Stimulated activated naive CD8-positive, alpha-beta T cell treated with anti-CD3 and anti-CD28 coated beads, Interleukin-15, Interleukin-2, amounts not matched to agents 100 ng/mL and 50 ng/mL, for 24 hours (primary cell): ENCODE measurements at regions not wholly inside any gene's neighbourhood (a gene's known extent, or its start where the extent isn't known, plus 50 kb on each side); places are given as distances from the start of the nearest gene placed in this dataset.
"Not testable (repeated sequence)": the region's sequence is repeated elsewhere in the genome, so short reads cannot be mapped to it uniquely, and the experiment has no call there.

Source experiments
- H3K27ac Mint-ChIP-seq: one replicate; pipeline ENCODE4 v1.8.0; 2021; ENCODE audit warnings: mild to moderate bottlenecking, mixed read lengths
- H3K27me3 Mint-ChIP-seq: one replicate; pipeline ENCODE4 v1.8.0; 2021; ENCODE audit warnings: mixed read lengths
- H3K36me3 Mint-ChIP-seq: one replicate; pipeline ENCODE4 v1.8.0; 2021; ENCODE audit warnings: low read depth, mixed read lengths
- H3K4me1 Mint-ChIP-seq: one replicate; pipeline ENCODE4 v1.8.0; 2021; ENCODE audit warnings: low read depth, mixed read lengths
- H3K4me3 Mint-ChIP-seq: one replicate; pipeline ENCODE4 v1.8.0; 2021; ENCODE audit warnings: mild to moderate bottlenecking, mixed read lengths
- H3K9me3 Mint-ChIP-seq: one replicate; pipeline ENCODE4 v1.8.0; 2021; ENCODE audit warnings: mixed read lengths

GRCh38 chr10:4227586-4227985 is 442.6 kb upstream of the KLF6 start:
- Mint-ChIP-seq H3K4me1 (no peaks in the 10 kb centered on the region), H3K27me3 (no peaks in the 10 kb centered on the region), H3K27ac (no peak overlapping the region), H3K4me3 (no peak overlapping the region), H3K36me3 (no peaks in the 10 kb centered on the region), H3K9me3 (no peaks in the 10 kb centered on the region)

GRCh38 chr10:4226941-4227540 is 442.0 kb upstream of the KLF6 start:
- Mint-ChIP-seq H3K36me3 (no peaks in the 10 kb centered on the region), H3K27ac (no peak overlapping the region), H3K9me3 (no peaks in the 10 kb centered on the region), H3K27me3 (no peaks in the 10 kb centered on the region), H3K4me1 (no peaks in the 10 kb centered on the region), H3K4me3 (no peak overlapping the region)

- H3K36me3 Mint-ChIP-seq = peaks cover 3% of the 10 kb centered on the region
- peaks cover 8% of the 10 kb centered on the region for H3K27me3 Mint-ChIP-seq
- H3K4me1 Mint-ChIP-seq = peaks cover 13% of the 10 kb centered on the region
- no peak overlapping the region for H3K4me3 Mint-ChIP-seq
- H3K27ac Mint-ChIP-seq = no peak overlapping the region
- H3K9me3 Mint-ChIP-seq = peaks cover 4% of the 10 kb centered on the region
Measured at GRCh38 chr10:4224178-4224577, 439.2 kb upstream of the KLF6 start.

- not testable (repeated sequence) for H3K36me3 Mint-ChIP-seq, H3K4me3 Mint-ChIP-seq, H3K9me3 Mint-ChIP-seq
- Mint-ChIP-seq H3K27ac (peak overlapping the region; percentile 2), H3K27me3 (peaks cover 12% of the 10 kb centered on the region), H3K4me1 (peaks cover 18% of the 10 kb centered on the region)
Measured at GRCh38 chr10:4221310-4221709, 436.3 kb upstream of the KLF6 start.

- peaks cover 3% of the 10 kb centered on the region for H3K36me3 Mint-ChIP-seq
- peaks cover 31% of the 10 kb centered on the region for H3K4me1 Mint-ChIP-seq
- H3K4me3 Mint-ChIP-seq = no peak overlapping the region
- peaks cover 4% of the 10 kb centered on the region for H3K9me3 Mint-ChIP-seq
- H3K27me3 Mint-ChIP-seq = peaks cover 12% of the 10 kb centered on the region
- no peak overlapping the region for H3K27ac Mint-ChIP-seq
Measured at GRCh38 chr10:4219901-4220300, 434.9 kb upstream of the KLF6 start.

GRCh38 chr10:4217653-4218052 is 432.6 kb upstream of the KLF6 start:
- H3K27me3 Mint-ChIP-seq = peaks cover 12% of the 10 kb centered on the region
- no peak overlapping the region for H3K27ac Mint-ChIP-seq
- H3K9me3 Mint-ChIP-seq = peaks cover 4% of the 10 kb centered on the region
- H3K36me3 Mint-ChIP-seq = peaks cover 3% of the 10 kb centered on the region
- peaks cover 33% of the 10 kb centered on the region for H3K4me1 Mint-ChIP-seq
- H3K4me3 Mint-ChIP-seq = no peak overlapping the region

GRCh38 chr10:4217187-4217586 is 432.2 kb upstream of the KLF6 start:
- peaks cover 3% of the 10 kb centered on the region for H3K36me3 Mint-ChIP-seq
- peaks cover 12% of the 10 kb centered on the region for H3K27me3 Mint-ChIP-seq
- no peak overlapping the region for H3K4me3 Mint-ChIP-seq
- H3K4me1 Mint-ChIP-seq = peaks cover 33% of the 10 kb centered on the region
- no peak overlapping the region for H3K27ac Mint-ChIP-seq
- peaks cover 4% of the 10 kb centered on the region for H3K9me3 Mint-ChIP-seq

- Mint-ChIP-seq H3K4me1 (peaks cover 33% of the 10 kb centered on the region), H3K9me3 (peaks cover 4% of the 10 kb centered on the region), H3K36me3 (peaks cover 3% of the 10 kb centered on the region), H3K27ac (no peak overlapping the region), H3K4me3 (no peak overlapping the region), H3K27me3 (peaks cover 12% of the 10 kb centered on the region)
Measured at GRCh38 chr10:4216726-4217125, 431.7 kb upstream of the KLF6 start.

GRCh38 chr10:4215963-4216575 is 431.1 kb upstream of the KLF6 start:
- no peak overlapping the region for H3K4me3 Mint-ChIP-seq
- H3K36me3 Mint-ChIP-seq = peaks cover 3% of the 10 kb centered on the region
- H3K4me1 Mint-ChIP-seq = peaks cover 27% of the 10 kb centered on the region
- no peak overlapping the region for H3K27ac Mint-ChIP-seq
- H3K27me3 Mint-ChIP-seq = peaks cover 12% of the 10 kb centered on the region
- H3K9me3 Mint-ChIP-seq = peaks cover 4% of the 10 kb centered on the region

GRCh38 chr10:4215485-4215884 is 430.5 kb upstream of the KLF6 start:
- peaks cover under 1% of the 10 kb centered on the region for H3K9me3 Mint-ChIP-seq
- no peak overlapping the region for H3K4me3 Mint-ChIP-seq
- H3K36me3 Mint-ChIP-seq = peaks cover under 1% of the 10 kb centered on the region
- H3K27me3 Mint-ChIP-seq = peaks cover 12% of the 10 kb centered on the region
- H3K27ac Mint-ChIP-seq = no peak overlapping the region
- H3K4me1 Mint-ChIP-seq = peaks cover 22% of the 10 kb centered on the region

GRCh38 chr10:4214908-4215307 is 429.9 kb upstream of the KLF6 start:
- Mint-ChIP-seq H3K27me3 (peaks cover 11% of the 10 kb centered on the region), H3K4me3 (no peak overlapping the region), H3K4me1 (peaks cover 20% of the 10 kb centered on the region), H3K27ac (no peak overlapping the region), H3K9me3 (no peaks in the 10 kb centered on the region), H3K36me3 (no peaks in the 10 kb centered on the region)

- Mint-ChIP-seq H3K27ac (no peak overlapping the region), H3K4me1 (peaks cover 20% of the 10 kb centered on the region), H3K27me3 (peaks cover 6% of the 10 kb centered on the region), H3K4me3 (no peak overlapping the region), H3K9me3 (no peaks in the 10 kb centered on the region), H3K36me3 (no peaks in the 10 kb centered on the region)
Measured at GRCh38 chr10:4213441-4213840, 428.4 kb upstream of the KLF6 start.

- no peaks in the 10 kb centered on the region for H3K36me3 Mint-ChIP-seq
- peaks cover 3% of the 10 kb centered on the region for H3K27me3 Mint-ChIP-seq
- H3K4me1 Mint-ChIP-seq = peaks cover 20% of the 10 kb centered on the region
- H3K4me3 Mint-ChIP-seq = no peak overlapping the region
- H3K27ac Mint-ChIP-seq = no peak overlapping the region
- no peaks in the 10 kb centered on the region for H3K9me3 Mint-ChIP-seq
Measured at GRCh38 chr10:4212111-4212630, 427.2 kb upstream of the KLF6 start.

GRCh38 chr10:4208499-4208898 is 423.5 kb upstream of the KLF6 start:
- no peak overlapping the region for H3K27ac Mint-ChIP-seq
- peaks cover 10% of the 10 kb centered on the region for H3K27me3 Mint-ChIP-seq
- no peaks in the 10 kb centered on the region for H3K9me3 Mint-ChIP-seq
- H3K4me1 Mint-ChIP-seq = no peaks in the 10 kb centered on the region
- no peaks in the 10 kb centered on the region for H3K36me3 Mint-ChIP-seq
- no peak overlapping the region for H3K4me3 Mint-ChIP-seq

- Mint-ChIP-seq H3K36me3 (no peaks in the 10 kb centered on the region), H3K4me3 (no peak overlapping the region), H3K4me1 (no peaks in the 10 kb centered on the region), H3K27me3 (peaks cover 10% of the 10 kb centered on the region), H3K27ac (no peak overlapping the region), H3K9me3 (no peaks in the 10 kb centered on the region)
Measured at GRCh38 chr10:4205113-4205512, 420.1 kb upstream of the KLF6 start.

GRCh38 chr10:4202938-4203337 is 417.9 kb upstream of the KLF6 start:
- Mint-ChIP-seq H3K27ac (no peak overlapping the region), H3K4me1 (no peaks in the 10 kb centered on the region), H3K27me3 (peaks cover 7% of the 10 kb centered on the region), H3K9me3 (no peaks in the 10 kb centered on the region), H3K4me3 (no peak overlapping the region), H3K36me3 (no peaks in the 10 kb centered on the region)
